GM20000 (cell line): ENCODE measurements at regions not wholly inside any gene's neighbourhood (a gene's known extent, or its start where the extent isn't known, plus 50 kb on each side); places are given as distances from the start of the nearest gene placed in this dataset.
"Not testable (repeated sequence)": the region's sequence is repeated elsewhere in the genome, so short reads cannot be mapped to it uniquely, and the experiment has no call there.

ENCODE experiments used
- DNase-seq: peaks from one replicate; pipeline ENCODE4 v3.0.0; 2012; ENCODE audit warnings: low spot score
- TF ChIP-seq, protein P1 (sequence below): IDR thresholded peaks from 2 replicates; pipeline ENCODE4 v1.5.1; 2012; ENCODE audit warnings: mild to moderate bottlenecking, control low read depth; ENCODE audit errors: extremely low read depth, missing control alignments

DNA sequence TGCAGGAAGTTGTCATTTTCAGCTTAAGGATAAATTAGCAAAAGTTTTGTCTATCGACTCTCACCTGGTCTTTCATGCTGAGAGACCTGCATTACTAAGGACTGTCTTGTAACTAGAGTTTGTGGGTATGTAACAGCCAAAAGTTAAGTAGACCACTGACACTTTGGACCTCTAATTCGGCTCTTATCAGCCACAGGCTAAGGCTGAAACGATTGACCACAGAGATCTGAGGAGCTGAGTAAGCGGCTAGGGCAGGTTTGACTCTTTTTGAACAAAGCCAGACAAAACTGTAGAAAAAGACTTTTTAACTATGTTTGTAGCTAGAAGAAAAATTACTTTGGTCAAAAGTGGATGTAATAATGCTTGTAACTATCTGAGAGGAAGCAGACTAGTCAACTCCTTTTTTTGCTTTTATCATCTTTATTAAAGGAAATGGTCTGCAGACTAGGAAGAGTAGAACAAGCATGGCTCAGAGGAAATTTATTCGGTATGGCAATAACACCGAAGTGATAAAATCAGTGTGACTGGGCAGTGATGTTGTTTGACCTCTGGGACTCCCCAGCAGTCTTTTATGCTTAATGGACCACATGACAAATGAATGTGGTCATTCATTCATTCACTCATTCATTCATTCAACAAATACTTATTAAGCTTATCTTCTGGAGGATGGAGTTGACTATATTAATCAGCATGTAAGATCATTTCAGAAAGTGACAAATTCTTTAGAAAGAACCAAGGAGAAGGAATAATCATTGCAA lies 725.0 kb upstream of the HS3ST5 start:
- no peak for DNase-seq
- TF ChIP-seq, protein P1, sequence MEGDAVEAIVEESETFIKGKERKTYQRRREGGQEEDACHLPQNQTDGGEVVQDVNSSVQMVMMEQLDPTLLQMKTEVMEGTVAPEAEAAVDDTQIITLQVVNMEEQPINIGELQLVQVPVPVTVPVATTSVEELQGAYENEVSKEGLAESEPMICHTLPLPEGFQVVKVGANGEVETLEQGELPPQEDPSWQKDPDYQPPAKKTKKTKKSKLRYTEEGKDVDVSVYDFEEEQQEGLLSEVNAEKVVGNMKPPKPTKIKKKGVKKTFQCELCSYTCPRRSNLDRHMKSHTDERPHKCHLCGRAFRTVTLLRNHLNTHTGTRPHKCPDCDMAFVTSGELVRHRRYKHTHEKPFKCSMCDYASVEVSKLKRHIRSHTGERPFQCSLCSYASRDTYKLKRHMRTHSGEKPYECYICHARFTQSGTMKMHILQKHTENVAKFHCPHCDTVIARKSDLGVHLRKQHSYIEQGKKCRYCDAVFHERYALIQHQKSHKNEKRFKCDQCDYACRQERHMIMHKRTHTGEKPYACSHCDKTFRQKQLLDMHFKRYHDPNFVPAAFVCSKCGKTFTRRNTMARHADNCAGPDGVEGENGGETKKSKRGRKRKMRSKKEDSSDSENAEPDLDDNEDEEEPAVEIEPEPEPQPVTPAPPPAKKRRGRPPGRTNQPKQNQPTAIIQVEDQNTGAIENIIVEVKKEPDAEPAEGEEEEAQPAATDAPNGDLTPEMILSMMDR, result no peak

DNA sequence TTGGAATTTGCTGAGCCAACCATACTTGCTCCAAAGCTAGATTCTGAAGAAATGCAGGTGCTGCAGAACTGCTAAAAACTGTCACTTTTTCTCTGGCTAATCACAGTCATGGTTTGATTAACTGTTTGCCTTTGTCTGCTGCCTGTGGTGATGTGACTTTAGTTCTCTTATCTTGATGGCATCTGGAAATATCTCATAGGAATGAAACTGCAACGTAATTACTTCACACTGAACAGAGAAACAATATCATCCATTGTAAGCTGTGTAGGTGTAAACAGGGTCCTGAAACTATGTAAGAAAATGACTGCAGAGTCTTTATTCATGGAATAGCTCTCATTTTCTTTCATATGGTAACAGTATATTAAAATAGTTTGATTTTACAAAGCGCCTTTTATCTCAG lies 721.9 kb upstream of the HS3ST5 start:
- no peak for DNase-seq
- TF ChIP-seq, protein P1, result no peak

DNA sequence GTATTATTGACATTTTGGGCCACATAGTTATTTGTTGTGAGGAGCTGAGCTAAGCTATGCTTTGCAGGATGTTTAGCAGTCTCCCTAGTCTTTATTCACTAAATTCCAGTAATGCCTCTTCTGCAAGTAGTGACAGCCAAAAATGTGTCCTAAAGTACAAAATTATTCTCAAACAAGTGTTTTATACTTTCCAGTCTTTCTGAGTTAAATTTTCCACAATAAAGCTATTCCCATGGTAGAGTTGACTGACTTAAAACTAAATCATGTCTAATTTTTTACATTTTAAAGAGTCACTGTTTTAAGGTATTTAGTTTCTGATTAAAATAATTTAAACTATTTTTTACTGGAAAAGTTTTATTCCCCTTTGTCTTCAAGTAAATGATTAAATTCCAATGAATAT lies 717.8 kb upstream of the HS3ST5 start:
- TF ChIP-seq, protein P1, result no peak

DNA sequence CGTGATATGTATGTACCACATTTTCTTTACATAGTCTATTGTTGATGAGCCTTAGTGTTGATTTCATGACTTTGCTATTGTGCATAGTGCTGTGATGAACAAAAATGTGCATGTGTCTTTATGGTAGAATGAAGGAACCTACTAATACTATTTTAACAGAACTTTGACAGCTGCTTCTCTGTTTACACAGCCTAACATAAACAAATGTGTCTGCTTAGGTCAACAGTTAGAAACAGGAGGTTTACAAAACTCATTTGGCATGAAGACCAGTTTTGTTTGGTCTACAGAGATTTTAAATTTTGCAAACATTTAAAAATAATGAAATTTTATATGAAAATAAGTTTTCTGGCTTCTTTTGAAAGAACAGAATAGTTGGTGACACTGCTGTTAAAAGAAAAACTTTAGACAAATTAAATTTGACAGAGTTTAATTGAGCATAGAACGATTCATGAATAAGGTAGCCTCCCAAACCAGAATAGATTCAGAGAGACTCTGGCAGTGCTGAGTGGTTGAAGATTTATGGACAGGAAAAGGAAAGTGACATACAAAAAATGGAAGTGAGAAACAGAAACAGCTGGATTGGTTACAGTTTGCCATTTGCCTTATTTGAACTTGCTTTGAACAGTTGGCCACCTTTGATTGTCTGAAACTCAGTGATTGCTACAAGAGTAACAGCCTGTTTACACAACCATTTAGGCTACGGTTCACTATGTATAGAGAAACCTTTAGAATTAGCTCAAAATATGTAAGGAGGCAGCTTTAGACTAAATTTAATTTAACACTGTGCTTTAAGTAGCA lies 715.8 kb upstream of the HS3ST5 start:
- DNase-seq, result no peak
- TF ChIP-seq, protein P1, result no peak

More for the DNA sequence above, 717.8 kb upstream of the HS3ST5 start:
- no peak for DNase-seq

DNA sequence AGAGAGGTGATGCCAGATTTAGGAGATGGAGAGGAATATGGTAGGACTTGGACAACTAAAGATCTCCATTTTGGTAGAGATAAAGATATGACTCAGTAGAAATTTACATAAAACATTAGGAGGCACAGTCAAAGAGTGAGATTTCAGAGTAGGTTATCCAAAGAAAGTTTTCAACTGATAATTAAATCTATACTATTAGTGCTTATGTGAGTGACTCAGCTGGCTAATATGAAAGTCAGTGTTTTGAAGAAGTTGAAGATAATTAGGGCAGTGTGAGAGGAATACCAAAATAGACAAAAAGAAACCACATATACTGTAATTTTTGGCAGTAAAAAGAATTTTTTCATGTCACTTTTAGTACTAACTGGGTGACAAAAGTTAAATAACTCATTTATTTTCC lies 712.8 kb upstream of the HS3ST5 start:
- TF ChIP-seq, protein P1, result no peak
- DNase-seq, result no peak

DNA sequence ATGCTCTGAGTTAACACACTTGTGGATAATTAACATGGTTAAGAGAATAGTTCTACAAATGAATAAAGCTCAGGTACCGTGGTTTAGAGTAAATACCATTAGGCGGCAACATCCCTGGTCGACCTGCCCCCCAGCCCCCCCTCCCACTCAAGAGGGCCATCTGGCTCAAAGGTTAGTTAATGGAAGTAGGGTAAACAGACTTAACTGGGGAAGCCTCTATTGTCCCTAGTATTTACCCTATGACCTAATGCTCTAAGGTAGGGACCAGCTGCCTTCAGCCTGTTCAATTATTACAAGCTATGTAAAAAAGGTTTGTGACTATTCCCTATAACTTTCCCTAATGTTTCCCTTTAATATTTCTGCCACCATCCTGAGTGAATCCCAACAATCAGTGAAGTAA lies 711.4 kb upstream of the HS3ST5 start:
- not testable (repeated sequence) for DNase-seq

DNA sequence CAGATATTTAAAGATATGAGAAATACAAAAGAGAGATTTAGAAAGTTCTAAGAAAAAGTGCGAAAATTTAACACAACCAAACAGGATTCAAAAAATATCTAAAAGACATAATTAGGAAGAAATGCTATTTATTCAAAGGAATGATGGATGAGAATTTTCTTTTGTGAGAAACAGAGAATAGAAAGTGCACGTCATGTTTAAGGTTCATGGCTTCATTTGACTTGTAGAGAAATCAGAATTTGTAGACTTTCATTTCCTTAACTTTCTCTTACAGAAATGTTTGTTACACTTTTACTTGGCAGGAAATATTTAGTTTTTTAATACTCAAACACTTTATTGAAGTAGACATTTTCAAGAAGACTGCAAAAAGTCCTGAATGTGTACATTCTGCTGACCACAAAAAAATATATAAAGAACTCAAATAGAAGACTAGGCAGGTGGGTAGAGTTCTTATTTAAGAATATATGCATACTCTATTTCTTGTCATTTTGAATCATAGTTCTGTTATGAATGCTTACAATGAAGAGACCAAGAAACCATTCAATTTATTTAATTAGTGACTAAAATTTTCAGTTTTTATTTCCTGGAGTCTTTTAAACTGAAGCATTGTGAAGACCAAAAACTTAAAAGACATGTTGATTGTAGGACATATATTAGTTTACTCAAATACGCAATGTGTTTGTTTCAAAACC lies 710.5 kb upstream of the HS3ST5 start:
- TF ChIP-seq, protein P1, result no peak
- DNase-seq, result no peak
